22Rv1 (cell line): ENCODE measurements at regions not wholly inside any gene's neighbourhood (a gene's known extent, or its start where the extent isn't known, plus 50 kb on each side); places are given as distances from the start of the nearest gene placed in this dataset.
A peak's percentile ranks its signal among the peaks of the same experiment; 100 is the strongest.

Experiments
- H3K27ac ChIP-seq: fragments of 450-650 bp; 2 replicates; pipeline ENCODE4 v1.5.1; 2017
- CTCF ChIP-seq: fragments of 450-650 bp; IDR thresholded peaks from 2 replicates; pipeline ENCODE4 v1.5.1; 2017; ENCODE audit warnings: mild to moderate bottlenecking
- ZFX ChIP-seq: fragments of 450-650 bp; IDR thresholded peaks from 2 replicates; pipeline ENCODE4 v1.6.1; 2017; ENCODE audit warnings: antibody characterized with exemption, borderline replicate concordance

- H3K27ac ChIP-seq = no peak overlapping the region
- TF ChIP-seq CTCF (no peak), ZFX (no peak)
Observed at GRCh38 chr9:14451949-14452348, 138.0 kb upstream of the NFIB start.

- no peak for TF ChIP-seq CTCF
- TF ChIP-seq ZFX = no peak
- no peak overlapping the region for H3K27ac ChIP-seq
Observed at GRCh38 chr9:14447103-14447502, 133.2 kb upstream of the NFIB start.

GRCh38 chr9:14445946-14446345 is 132.0 kb upstream of the NFIB start:
- TF ChIP-seq CTCF (no peak), ZFX (no peak)
- H3K27ac ChIP-seq = no peak overlapping the region

GRCh38 chr9:14442956-14443355 is 129.0 kb upstream of the NFIB start:
- TF ChIP-seq CTCF = no peak
- no peak for TF ChIP-seq ZFX
- no peak overlapping the region for H3K27ac ChIP-seq

GRCh38 chr9:14441976-14442651 is 128.2 kb upstream of the NFIB start:
- H3K27ac ChIP-seq = no peak overlapping the region
- peak; percentile 53 for TF ChIP-seq CTCF
- TF ChIP-seq ZFX = no peak

- no peak overlapping the region for H3K27ac ChIP-seq
- TF ChIP-seq ZFX = no peak
- TF ChIP-seq CTCF = no peak
Observed at GRCh38 chr9:14441115-14441514, 127.2 kb upstream of the NFIB start.

GRCh38 chr9:14440062-14440461 is 126.1 kb upstream of the NFIB start:
- H3K27ac ChIP-seq = no peak overlapping the region
- no peak for TF ChIP-seq ZFX
- no peak for TF ChIP-seq CTCF
